GM18499 (cell line): ENCODE measurements at regions not wholly inside any gene's neighbourhood (a gene's known extent, or its start where the extent isn't known, plus 50 kb on each side); places are given as distances from the start of the nearest gene placed in this dataset.
"Not testable (repeated sequence)": the region's sequence is repeated elsewhere in the genome, so short reads cannot be mapped to it uniquely, and the experiment has no call there.

Source experiments
- ATAC-seq: cut with Tn5 transposase; IDR thresholded peaks from one replicate; pipeline ENCODE4 v1.9.1; 2021; ENCODE audit warnings: moderate number of reproducible peaks; ENCODE audit not compliant: insufficient read depth, unreplicated experiment

DNA sequence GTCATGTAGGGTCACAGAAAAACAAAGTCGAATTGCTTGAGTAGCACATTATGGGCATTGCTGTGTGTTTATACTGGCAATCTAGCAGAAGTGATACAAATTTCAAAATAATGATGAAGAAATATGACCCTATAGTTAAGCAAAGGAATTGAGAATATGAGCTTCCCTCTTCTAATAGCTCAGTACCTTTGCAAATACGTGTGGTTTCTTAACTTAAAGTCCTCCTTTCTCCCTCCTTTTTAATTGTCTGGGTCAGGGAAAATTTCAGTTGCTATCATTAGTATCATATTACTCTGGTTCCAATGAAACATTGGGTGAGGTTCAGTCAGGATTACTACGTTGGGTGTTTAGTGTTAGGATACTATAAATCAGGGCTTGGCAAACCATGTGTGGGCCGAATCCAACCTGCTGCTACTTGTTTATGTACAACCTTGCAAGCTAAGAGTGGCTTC is 166.8 kb upstream of the CARMIL1 start:
- ATAC-seq = no peak

DNA sequence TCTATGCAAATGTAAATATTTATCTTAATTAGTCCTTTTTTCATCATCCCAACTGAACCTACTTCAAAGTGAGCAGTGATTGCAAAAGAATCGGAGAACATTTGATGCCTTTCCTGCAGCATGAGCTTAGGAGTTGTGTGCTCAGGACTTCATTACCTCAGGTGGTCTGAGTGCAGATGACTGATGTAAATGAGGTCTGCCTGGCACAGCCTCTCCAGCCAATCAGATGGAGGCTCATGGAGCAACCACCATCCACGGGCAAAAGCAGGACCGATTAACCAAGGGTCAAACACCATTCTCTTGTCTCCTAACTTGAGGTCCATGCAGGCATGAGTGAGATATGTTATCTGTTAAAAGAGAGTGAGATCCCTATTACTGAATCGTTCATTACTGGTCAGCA is 165.7 kb upstream of the CARMIL1 start:
- ATAC-seq = no peak

DNA sequence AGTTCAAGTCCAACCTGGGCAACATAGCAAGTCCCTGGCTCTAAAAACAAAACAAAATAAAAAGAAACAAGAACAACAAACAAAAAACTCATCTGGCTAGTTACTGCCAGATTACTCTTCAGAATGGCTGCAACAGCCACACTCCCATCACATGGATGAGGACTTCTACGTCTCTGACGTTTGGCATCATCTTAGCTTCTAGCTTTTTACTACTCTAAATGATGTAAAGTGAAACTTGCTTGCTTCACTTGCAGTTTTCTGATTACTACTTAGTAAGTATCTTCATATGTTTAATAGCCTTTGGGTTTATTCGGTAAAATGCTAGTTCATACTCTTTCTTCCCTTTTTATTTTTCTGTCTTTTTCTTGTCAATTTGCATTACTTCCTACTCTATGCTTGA is 161.1 kb upstream of the CARMIL1 start:
- no peak for ATAC-seq

DNA sequence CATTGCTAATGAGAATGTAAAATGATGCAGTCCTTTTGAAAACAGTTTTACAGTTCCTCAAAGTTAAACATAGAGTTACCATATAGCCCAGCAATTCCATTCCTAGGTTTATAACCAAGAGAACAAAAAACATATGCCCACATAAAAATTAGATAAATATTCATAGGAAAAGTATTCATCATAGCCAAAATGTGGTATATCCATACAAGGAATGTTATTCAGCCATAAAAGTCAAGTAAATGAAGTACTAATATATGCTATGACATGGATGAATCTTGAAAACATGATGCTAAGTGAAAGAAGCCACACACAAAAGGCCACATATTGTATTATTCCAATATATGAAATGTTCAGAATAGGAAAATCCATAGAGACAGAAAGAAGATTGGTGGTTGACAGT is 158.0 kb upstream of the CARMIL1 start:
- no peak for ATAC-seq

DNA sequence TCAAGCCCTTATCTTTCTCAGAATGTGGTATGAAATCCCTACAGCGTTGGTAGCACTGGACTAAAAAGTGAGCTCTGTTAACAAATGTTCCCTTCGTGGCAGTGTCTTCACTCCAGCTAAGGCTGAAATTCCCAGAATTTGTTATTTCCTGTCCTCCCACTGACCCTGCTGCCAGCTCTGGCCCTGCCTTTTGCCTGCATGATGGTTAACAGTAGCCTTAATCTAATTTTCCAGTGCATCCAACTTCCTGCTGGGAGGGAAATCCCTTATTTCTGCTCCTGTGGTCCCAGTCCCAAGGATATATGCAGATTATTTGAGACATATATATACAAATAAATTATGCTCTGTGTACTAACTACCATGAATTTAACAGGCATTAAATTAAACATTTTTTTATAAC is 157.2 kb upstream of the CARMIL1 start:
- ATAC-seq = no peak

DNA sequence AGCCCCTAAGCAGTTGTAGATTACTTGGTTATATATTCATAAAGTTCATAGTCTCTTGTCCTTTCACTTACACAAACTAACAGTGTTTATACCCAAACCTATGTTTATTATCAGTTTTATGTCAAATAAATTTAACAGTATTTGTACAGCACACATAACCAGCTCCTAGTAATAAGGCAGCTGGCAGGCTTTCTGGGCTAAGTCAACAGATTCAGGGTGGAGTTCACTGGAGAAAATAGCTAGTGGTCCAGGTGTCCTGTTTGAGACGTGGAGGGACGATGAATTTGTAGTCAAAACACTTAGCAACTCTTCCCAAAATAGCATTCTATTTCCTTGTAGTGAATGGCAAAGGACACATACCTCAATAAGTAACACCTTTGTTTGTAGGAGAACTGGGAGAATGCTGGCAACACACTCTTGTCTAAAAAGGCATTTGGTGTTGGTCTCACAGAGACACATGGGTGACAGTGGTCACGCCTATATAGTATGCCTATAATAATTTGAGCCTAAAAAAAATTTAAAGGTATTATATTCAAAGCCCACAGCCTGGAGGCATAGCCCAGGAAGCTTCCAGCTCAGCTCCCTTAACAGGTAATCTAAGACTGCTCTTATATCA is 156.4 kb upstream of the CARMIL1 start:
- no peak for ATAC-seq

DNA sequence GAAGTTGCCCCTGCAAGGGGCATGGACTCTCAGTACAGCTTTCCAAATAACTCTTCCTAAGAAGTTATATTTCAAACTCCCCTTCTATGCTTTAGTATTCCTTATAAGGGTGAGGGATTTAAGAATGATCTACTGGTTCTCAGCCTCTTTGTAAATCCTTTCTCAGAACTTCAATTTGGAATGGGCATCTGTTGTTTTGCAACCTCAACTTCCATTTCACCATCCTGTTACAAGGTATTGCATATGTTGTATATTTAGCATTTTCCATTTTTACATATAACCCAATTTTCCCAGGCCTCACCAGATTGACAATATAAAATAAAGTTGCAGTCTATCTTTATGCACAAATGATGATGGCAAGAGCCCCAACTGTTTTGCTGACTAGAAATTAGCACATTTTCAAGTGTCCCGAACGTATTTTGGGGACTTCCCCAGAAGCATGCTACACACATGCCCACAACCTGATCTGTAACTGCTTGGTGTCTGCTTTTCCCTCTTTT is 154.9 kb upstream of the CARMIL1 start:
- no peak for ATAC-seq

DNA sequence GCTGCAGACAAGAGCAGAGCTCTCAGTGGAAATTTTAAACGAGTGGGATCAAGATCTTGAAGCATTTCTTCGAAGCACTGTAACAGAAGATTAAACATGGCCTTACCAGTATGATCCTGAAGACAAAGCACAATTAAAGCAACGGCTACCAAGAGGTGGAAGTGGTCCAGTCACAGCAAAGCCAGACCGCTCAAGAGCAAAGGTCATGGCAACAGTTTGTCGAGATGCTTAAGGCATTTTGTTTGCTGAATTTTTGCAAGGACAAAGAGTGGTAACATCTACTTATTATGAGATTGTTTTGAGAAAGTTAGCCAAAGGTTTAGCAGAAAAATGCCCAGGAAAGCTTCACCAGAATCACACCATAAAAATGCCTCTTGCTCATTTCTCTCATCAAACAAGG is 153.4 kb upstream of the CARMIL1 start:
- no peak for ATAC-seq

DNA sequence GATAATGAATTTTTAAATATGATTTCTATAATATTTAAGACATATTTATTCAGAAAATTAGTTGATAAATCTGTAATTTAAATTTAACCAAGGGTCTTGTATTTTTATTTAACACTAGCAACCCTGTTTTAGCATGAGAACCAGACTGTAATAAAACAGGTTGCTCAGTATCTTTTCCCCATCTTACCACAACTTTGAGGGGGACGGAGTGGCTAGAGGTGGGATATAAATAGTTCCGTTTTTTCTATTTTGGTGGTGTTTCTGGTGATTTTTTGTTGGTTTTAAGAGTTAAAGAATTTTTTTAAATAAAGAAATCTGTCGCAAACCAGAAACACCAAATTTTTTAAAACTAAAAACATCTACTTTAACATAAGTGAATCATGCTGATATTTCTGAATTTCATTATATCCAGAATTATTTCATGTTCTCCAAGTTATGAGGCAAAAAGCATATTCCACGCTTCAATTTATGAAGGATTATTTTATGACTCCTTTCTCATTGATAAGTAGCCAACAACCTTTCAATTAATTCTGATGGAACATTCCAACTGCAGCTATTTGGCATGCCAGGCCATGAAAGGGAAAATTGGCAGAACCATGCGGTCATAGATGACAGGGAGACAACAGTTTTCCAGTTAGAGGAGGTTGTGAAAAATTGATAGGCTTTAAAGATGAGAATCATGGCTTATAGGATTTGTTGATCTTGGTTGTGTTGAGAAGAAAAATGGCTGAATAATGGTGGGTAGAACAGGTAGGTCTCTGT is 151.9 kb upstream of the CARMIL1 start:
- no peak for ATAC-seq

DNA sequence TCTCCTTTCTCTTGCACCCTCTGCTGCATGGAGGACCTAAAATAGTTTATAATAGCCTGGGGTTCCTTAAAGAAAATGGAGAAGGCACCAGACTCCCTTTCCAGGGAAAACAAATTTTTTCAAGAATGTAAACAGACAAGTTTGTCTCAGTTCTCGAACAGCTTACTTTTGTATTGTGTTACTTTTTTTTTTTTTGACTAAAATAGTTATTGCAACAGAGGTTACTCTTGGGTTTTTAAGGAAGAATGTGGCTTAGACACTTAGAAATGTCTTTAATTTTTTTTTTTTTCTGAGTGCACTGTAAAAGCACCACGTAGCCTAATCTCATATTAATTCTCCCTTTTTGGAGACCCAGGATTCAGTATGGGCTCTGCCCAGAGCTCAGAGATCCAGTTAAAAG is 148.7 kb upstream of the CARMIL1 start:
- no peak for ATAC-seq

DNA sequence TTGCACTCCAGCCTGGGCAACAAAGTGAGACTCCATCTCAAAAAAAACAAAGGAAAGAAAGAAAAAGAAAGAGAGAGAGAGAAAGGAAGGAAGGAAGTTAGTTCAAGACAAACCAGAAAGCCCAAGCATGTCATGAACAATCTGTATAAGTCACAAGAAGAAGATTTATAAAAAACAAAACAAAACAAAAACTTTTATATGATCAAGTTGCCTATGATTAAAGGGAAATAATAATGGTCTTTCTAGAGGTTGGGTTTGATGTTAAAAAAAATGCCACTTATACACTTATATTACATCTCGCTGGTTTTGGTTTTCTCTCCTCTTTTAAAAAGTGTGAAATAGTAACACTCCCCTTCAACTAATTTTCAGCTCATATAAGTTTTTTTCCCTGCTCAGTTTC is 146.2 kb upstream of the CARMIL1 start:
- ATAC-seq = no peak

DNA sequence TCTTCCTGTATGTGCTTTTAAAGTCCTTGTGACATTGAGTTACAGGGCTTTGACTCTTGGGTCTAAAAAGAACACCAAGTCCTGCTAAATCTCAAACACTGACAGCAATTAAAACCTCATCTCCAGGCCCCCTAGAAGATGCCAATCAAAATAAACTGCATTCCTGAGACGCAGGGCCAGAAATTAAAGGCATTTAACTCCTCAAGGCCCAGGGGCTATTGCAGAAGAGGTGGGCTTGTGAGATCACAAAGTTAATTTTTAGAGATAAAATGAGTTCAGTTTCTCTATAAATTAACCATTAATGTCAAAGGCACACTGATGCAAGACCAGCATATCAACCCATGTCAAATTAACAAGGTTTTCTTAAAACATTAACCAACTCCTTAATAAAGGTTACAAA is 145.6 kb upstream of the CARMIL1 start:
- ATAC-seq = no peak

DNA sequence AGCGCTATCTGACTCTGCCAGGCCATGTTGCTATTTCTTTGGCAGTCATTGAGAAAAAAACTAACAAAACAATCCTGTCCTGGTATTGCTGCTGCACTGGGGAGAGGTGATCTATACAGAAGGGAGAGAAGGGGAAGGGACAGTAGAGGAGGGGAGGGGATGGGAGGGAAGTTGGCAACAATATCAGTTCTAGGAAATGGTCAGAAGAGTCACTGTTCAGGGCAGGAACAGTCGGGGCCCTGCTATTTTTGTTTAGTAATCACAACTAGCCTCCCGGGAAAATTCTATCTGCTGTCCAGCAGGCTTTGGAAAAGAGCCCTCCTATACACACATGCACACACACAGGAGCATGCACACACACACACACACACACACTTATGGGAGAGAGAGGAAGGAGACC is 142.3 kb upstream of the CARMIL1 start:
- no peak for ATAC-seq

DNA sequence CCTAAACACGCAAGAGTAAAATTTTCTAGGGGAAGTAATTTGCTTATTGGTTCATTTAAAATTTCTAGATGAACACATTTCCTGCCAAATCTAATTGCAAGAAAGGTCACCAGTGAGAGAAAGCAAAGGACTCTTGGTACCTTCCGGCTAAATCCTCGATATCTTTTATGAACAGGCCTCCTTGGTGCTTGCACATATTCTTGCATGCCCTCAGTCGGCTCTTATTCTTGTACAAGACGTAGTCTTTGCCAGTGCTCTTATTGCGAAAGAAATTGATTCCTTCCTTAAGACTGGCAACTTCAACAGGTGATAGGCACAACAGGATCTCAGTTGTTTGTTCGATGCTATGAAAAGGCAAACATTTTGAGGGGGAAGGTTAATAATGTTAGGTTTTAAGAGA is 141.7 kb upstream of the CARMIL1 start:
- no peak for ATAC-seq

DNA sequence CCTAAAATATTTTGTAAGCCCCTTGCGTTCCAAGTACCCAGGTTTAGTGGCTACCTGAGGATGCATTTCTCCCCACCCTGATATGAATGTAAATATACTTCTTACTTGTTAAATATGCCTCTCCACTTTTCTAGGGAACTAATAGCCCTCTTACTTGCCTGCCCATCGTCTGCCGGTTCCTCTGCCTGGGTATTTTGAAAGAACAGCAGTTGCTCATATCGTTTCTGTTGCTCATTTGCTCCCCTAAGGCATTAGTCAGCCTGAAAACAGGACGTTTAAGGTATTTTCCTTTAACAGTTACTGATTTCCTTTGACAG is 141.3 kb upstream of the CARMIL1 start:
- no peak for ATAC-seq

DNA sequence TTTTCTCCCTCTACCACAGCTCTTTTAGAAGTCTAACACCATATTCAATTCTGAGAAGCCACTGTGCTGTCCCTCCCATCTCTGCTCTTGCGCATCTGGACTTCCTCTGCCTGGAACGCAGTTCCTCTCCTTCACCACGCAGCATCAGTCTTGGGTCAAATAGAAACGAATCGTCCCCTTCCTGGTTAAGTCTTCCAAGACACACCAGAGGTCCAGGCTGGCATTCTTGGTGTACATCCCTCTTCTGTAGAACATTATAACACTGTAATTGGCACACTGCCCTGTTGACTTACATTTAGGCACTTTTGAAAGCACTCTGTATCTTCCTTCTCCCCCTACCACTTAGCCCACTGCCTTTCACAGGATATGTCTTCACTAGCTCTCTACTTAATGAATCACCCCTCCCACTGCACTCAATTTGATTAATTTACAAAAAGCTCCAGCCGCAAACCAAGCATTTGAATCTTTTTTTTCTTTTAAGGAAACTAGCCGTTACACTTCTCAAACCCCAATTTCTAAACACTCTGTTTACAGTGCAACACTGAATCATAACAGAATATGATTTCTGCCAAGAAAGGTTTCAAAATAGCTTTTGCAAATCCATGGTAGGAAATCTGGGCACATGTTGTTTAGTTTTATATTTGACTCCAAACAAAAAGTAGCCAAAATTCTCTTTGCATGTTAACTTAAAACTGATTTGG is 140.8 kb upstream of the CARMIL1 start:
- ATAC-seq = peak; percentile 83

DNA sequence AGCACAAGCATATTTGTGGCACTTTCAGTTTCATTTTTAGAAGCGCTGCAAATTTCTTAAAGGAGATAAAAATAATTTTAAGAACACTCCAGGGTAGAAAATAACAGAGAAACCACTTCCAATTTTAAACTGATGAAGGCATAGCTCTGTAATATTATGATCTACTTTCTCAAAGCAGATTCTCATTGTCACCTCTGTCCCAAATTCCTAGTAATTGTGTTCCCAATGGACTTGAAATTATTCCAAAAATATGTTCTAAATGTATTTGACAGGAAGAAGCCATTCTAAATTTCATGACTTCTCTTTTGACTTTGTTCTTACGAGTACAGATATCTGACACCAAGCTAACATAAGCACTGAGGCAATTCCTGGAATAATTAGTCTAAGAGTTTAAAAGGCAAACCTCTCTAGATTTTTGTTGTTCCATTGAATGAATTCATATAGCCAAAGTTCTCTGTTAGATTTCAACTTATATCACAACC is 140.2 kb upstream of the CARMIL1 start:
- ATAC-seq = no peak

DNA sequence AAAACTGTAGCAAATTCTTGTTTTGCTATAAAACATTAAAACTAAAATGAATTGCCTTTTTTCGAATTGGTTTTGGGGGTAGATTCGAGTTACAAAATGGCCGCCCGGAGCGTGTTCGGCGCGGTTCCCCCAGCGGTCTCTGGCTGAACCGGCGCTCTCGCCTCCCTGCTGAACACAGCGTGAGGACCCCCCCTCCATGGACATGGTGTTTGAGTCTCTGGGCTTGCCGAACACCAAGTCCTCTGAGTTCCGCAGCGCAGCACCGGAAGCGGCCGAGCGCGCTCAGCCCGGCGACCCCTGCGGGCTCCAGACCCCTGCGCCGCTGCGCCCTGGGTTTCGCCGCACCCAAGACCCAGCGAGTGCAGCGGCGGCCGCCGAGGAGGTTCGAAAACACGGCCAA is 139.6 kb upstream of the CARMIL1 start:
- ATAC-seq = not testable (repeated sequence)

DNA sequence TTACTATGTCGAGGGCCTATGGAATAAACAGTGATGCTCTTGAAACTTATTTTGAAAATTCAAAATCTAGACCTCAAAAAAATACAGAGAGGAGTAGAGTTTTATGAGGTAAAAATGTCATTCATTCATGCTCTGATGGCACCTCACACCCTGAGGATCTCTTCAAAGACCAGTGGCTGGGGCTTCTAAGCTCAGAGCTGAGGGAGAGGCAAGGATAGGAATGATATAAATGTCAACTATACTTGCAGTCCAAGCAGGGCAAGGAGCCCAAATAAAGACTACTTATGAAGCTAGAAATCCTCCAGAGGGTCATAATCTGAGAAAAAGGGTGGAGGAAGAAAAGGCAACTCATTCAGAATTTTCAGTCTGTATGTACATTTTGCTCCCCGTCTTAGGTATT is 136.7 kb upstream of the CARMIL1 start:
- no peak for ATAC-seq

DNA sequence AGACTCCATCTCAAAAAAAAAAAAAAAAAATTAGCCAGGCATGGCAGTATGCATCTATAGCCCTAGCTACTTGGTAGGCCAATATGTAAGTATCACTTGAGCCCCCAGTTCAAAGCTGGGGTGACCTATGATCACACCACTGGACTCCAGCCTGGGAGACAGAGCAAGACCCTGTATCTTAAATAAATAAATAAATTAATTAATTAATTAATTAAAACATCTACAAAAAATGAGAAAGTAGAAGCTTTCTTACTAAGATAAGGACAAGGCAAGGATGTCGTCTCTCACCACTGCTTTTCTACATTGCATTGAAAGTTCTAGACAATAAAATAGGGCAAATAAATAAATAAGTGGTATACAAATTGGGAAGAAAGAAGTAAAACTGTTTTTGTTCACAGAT is 134.3 kb upstream of the CARMIL1 start:
- ATAC-seq = no peak

DNA sequence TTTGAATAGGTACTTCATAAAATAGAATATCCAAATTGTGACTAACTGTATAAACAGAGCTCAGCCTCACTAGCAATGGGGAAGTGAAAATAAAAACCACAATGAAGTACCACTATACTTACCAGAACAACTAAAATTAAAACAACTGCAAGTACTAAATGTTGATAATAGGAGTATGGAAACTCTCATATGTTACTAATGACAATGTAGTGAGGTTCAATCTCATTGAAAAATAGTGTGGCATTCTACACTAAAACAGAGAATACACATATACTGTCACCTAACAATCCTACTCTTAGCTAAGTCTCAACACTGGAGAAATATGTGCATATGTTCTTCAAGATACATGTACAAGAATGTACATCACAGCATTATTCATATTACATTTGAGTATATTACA is 132.0 kb upstream of the CARMIL1 start:
- peak; percentile 97 for ATAC-seq
